ENCODE measurements at regions not wholly inside any gene's neighbourhood (a gene's known extent, or its start where the extent isn't known, plus 50 kb on each side); places are given as distances from the start of the nearest gene placed in this dataset.

GRCh38 chr6:91637217-91637616 lies 1050.3 kb upstream of the MAP3K7 start:
- no peak for TF ChIP-seq POLR2AphosphoS5 (IDR thresholded peaks at IDR 0.05; ENCODE audit: low read depth)
- TF ChIP-seq CTCF (IDR thresholded peaks at IDR 0.05; ENCODE audit: insufficient read depth, low read length) = no peak
- TF ChIP-seq SPI1 (IDR thresholded peaks at IDR 0.05; ENCODE audit: borderline replicate concordance, low read depth) = no peak
- no peak for TF ChIP-seq GABPA (IDR thresholded peaks at IDR 0.05; ENCODE audit: low read depth)
- TF ChIP-seq REST (IDR thresholded peaks at IDR 0.05; ENCODE audit: insufficient replicate concordance, low read depth) = no peak
